ENCODE measurements at regions not wholly inside any gene's neighbourhood (a gene's known extent, or its start where the extent isn't known, plus 50 kb on each side); places are given as distances from the start of the nearest gene placed in this dataset.
A peak's percentile ranks its signal among the peaks of the same experiment; 100 is the strongest.

DNA sequence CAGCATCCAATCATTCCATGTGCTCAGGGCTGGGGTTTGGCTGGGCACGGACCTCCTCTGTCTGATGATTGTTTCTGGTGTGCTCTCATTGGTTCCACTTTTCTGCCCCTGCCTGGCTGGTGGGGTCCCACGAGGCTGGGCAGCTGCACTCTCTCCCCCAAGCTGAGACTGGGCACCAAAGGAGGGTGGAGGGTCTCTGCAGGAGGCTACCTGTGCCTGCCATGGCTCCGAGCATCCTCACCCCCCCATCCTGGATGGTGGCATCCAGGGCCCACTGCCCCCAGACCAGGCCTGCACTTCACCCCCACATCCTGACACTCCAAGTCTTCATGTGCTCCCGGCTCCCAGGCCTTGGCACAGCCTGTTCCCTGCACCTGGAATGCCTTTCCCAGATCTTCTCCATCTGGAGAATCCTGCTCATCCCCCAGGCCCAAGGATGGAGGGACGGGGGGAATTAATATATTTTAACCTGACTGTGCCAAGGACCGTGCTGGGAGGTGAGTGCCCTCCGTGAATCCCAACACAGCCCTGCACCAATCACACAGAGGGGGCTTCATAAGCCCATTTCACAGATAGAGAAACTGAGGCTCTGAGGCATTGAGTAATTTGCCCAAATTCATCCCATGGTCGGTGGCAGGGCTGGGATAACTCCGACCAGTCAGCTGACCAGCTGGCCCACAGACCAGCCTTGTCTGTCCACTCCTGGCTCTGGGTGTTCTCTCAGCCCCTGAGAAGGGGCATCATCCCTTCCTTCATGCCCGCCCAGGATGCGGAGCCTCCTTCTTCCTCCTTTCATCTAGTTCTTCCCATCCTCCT is 403.4 kb downstream of the MATN1 start:
- H3K4me1 Mint-ChIP-seq: no peaks in the 10 kb centered on the region
- H3K4me3 Mint-ChIP-seq: no peak overlapping the region
- ChIA-PET CTCF (no interaction called here), POLR2A (no interaction called here)
- H3K36me3 Mint-ChIP-seq (ENCODE audit: low read depth): no peaks in the 10 kb centered on the region
- DNase-seq: no peak
- no peaks in the 10 kb centered on the region for H3K9me3 Mint-ChIP-seq
- no peaks in the 10 kb centered on the region for H3K27me3 Mint-ChIP-seq
- H3K27ac Mint-ChIP-seq: no peak overlapping the region

DNA sequence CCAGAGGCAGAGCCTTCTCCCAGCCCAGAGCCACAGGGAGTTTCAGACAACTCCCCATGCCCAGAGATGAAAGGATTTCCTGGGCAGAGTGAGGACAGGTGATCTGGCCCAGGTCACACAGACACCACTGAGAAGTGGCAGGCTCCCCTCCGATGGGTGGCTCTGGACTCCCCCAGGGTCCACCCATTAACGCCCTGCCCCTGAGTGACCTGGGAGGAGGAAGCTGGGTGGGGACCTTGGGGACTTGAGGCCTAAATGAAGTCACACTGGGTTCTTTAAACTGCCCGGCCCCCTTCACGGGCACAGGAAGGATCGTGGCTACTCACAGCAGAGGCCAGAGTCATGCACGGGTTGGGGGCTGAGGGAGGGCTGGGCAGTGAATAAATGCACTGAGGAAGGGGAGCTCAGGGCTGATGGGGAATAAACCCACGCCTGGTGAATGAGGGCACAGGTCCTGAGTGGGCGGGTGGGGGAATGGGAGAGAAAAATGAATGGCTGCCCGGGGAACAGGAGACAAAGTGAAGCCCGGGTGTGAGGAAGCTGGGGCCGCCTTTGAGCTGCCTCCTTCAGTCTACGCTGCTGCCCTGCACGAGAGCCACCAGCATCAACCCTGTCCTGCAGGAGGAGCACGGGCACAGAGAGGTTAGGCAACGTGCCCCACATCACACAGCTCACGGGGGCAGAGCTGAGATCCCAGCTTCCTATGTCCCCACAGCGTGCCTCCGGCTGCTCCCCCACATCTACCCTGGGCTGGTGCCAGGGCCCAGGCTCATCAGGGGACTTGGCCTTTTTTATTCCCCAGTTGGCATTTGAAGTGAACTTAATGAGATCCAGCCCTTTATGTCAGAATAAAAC is 404.3 kb downstream of the MATN1 start:
- Mint-ChIP-seq H3K27me3 (peaks cover 4% of the 10 kb centered on the region), H3K36me3 (ENCODE audit: low read depth) (no peaks in the 10 kb centered on the region), H3K4me3 (no peak overlapping the region), H3K4me1 (no peaks in the 10 kb centered on the region), H3K27ac (no peak overlapping the region), H3K9me3 (no peaks in the 10 kb centered on the region)
- ChIA-PET POLR2A (no interaction called here), CTCF (no interaction called here)
- no peak for DNase-seq

DNA sequence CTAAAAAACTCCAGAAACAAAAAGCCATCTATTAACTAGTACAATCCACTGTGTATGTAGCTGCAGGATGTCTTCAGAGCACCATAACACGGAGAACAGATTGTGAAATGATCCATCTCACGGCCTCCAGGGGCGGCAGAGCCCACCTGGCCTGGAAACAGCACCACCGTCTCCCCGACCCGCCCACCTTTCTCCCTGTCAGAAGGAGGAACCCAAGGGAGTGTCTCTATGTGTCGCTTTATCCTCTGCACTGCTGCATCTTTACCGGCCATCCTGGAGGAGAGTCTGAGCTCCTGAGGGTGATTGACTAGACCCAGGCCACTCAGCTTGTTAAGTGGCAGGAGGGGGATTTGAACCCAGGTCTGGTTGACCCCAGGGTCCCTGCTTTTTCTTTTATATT is 405.0 kb downstream of the MATN1 start:
- peaks cover 4% of the 10 kb centered on the region for H3K27me3 Mint-ChIP-seq

DNA sequence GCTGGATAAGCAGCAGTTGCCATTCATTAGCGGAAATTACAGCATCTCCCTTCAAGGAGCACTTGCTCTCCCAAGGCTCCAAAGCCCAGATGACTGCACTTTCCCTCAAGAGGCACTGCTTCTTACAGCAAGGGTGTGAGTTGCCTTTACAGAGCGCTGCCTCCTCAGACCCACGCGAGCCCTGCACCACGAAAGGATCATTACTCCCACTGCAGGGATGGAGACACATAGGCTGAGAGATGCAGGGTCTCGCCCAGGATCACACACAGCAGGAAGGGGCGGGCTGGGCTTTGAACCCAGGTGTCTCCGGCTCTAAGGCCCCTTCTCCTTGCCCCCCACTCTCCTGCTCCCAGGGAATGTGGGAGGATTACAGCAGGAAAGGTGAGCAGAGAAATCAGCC is 405.5 kb downstream of the MATN1 start:
- Mint-ChIP-seq H3K4me1 (no peaks in the 10 kb centered on the region), H3K36me3 (ENCODE audit: low read depth) (no peaks in the 10 kb centered on the region)

More for the DNA sequence above, 405.0 kb downstream of the MATN1 start:
- CTCF ChIA-PET: no interaction called here
- Mint-ChIP-seq H3K4me1 (no peaks in the 10 kb centered on the region), H3K9me3 (no peaks in the 10 kb centered on the region), H3K4me3 (no peak overlapping the region), H3K27ac (no peak overlapping the region), H3K36me3 (ENCODE audit: low read depth) (no peaks in the 10 kb centered on the region)
- DNase-seq: no peak
- POLR2A ChIA-PET: no interaction called here

DNA sequence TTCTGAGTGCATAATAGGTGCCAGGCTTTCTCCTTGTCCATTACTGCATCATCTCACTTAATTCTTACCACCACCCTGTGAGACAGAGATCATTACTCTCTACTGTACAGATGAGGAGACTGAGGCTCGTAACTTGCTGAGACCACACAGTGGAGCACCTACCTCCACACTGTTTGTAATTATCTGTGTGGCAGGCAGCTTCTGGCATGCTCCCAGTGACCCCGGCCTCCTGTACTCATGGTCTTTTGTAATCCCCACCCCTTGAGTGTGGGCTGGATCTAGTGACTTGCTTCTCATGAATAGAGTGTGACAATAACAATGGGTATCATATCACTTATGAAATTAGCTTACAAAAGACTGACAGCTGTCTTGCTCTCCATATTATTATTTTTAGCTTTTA is 407.3 kb downstream of the MATN1 start:
- no peaks in the 10 kb centered on the region for H3K9me3 Mint-ChIP-seq
- POLR2A ChIA-PET: no interaction called here
- H3K27ac Mint-ChIP-seq: no peak overlapping the region

More for the DNA sequence above, 405.5 kb downstream of the MATN1 start:
- ChIA-PET CTCF (no interaction called here), POLR2A (no interaction called here)
- Mint-ChIP-seq H3K27ac (no peak overlapping the region), H3K27me3 (peaks cover 4% of the 10 kb centered on the region), H3K4me3 (no peak overlapping the region), H3K9me3 (no peaks in the 10 kb centered on the region)
- no peak for DNase-seq

DNA sequence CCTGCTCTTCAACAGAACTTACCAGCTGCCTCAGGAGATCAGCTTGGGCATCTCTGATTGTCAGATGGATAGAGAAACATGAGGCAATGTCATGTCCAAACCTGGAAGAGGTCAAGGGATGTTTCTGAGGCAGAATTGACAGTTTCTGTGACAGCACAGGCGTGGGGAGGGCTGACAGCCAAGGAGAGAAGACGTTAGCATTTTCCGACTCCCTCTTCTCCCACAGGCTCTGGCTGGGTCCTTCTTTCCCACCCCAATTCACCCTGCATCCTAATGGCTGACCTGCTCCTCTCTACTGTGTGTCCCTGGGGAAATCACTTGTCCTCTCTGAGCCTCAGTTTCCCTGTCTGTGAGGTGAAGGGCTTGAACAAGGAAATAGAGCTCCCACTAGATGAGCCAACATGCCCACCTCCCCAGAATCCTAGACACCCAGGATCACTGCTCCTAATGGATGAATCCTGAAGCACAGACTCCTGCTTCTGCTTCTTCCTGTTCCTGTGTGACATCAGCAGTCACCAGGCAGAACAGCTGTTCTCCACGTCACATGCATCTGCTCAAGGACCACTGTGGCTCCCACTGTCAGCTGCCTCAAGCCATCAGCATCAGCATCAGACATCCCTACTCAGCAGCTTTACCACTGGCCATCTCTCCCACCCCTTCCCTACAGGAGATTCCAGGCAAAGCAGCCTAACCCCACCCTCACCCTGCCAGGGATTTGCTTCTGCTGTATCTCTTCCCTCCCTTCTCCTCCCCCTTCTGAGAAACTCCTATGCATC is 408.0 kb downstream of the MATN1 start:
- no peak overlapping the region for H3K27ac Mint-ChIP-seq

More for the DNA sequence above, 407.3 kb downstream of the MATN1 start:
- Mint-ChIP-seq H3K36me3 (ENCODE audit: low read depth) (no peaks in the 10 kb centered on the region), H3K4me3 (no peak overlapping the region), H3K27me3 (peaks cover 4% of the 10 kb centered on the region), H3K4me1 (no peaks in the 10 kb centered on the region)
- DNase-seq: peak; percentile 4
- CTCF ChIA-PET: no interaction called here

DNA sequence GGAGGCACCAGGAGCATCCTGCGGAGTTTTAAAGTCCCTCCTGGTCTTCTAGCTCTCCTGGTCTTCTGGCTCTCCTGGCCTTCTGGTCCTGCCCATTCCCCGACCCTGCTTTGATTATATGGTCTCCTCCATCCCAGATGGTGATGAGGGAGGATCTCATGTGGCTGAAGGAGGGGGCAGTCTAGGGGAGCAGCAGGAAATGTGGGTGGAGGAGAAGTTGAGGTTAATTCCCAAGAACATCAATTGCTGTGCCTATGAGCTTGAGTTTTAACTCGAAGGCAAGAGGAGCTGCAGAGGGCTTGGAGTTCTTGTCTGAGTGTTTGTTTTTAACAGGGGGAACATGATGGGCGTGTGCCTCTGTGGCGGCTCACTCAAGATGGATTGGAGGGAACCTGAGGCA is 408.8 kb downstream of the MATN1 start:
- ChIA-PET CTCF (no interaction called here), POLR2A (no interaction called here)
- Mint-ChIP-seq H3K36me3 (ENCODE audit: low read depth) (no peaks in the 10 kb centered on the region), H3K9me3 (no peaks in the 10 kb centered on the region), H3K27me3 (peaks cover 6% of the 10 kb centered on the region), H3K27ac (no peak overlapping the region), H3K4me1 (no peaks in the 10 kb centered on the region), H3K4me3 (no peak overlapping the region)
- peak; percentile 5 for DNase-seq

More for the DNA sequence above, 408.0 kb downstream of the MATN1 start:
- Mint-ChIP-seq H3K4me1 (no peaks in the 10 kb centered on the region), H3K9me3 (no peaks in the 10 kb centered on the region), H3K27me3 (peaks cover 6% of the 10 kb centered on the region), H3K36me3 (ENCODE audit: low read depth) (no peaks in the 10 kb centered on the region), H3K4me3 (no peak overlapping the region)
- peak; percentile 16 for DNase-seq
- POLR2A ChIA-PET: no interaction called here
- CTCF ChIA-PET: no interaction called here

DNA sequence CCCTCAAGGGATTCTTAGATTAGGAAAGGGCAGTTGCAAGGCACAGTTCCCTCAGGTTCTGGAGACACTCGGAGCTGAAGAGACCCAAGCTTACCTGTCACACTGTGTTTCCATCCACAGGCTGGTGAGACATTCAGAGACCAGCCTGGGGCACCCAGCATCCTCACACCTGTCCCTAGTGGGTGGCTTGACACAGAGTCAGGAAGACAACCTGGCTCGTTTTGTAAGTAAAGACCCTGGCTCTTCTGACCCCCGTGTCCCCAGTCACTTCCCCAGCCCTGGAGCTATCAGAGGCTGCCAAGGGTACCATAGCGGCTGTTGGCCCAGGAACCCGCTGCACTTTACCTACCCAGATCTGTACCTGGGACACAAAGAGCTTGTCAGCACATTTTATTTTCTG is 409.8 kb downstream of the MATN1 start:
- H3K27ac Mint-ChIP-seq: no peak overlapping the region
- no peaks in the 10 kb centered on the region for H3K36me3 Mint-ChIP-seq (ENCODE audit: low read depth)
- ChIA-PET CTCF (no interaction called here), POLR2A (no interaction called here)
- no peaks in the 10 kb centered on the region for H3K4me1 Mint-ChIP-seq
- DNase-seq: peak; percentile 3
- H3K9me3 Mint-ChIP-seq: no peaks in the 10 kb centered on the region
- H3K27me3 Mint-ChIP-seq: peaks cover 10% of the 10 kb centered on the region
- no peak overlapping the region for H3K4me3 Mint-ChIP-seq

DNA sequence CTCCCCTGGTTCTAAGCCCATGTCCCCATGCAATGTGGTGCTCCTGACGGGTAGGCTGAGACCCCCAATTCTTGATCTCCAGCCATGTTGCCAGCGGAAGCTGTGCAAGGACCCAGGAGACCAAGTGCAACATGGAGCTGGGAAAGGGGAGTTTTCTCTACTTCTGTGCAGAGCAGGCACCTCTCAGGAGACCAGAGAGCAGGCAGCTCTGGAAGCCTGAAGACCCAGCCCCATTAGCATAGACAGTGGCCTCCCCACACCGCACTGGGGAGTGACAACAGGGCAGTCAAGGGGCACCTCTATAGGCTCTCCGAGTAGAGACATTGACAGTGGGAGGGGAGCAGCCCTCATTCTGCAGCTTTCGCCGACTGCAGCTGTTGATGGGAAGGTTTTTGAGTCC is 410.2 kb downstream of the MATN1 start:
- H3K36me3 Mint-ChIP-seq (ENCODE audit: low read depth): no peaks in the 10 kb centered on the region
- ChIA-PET POLR2A (no interaction called here), CTCF (no interaction called here)
- DNase-seq: peak; percentile 10
- no peak overlapping the region for H3K4me3 Mint-ChIP-seq
- no peaks in the 10 kb centered on the region for H3K9me3 Mint-ChIP-seq
- H3K4me1 Mint-ChIP-seq: no peaks in the 10 kb centered on the region
- no peak overlapping the region for H3K27ac Mint-ChIP-seq
- peaks cover 12% of the 10 kb centered on the region for H3K27me3 Mint-ChIP-seq

DNA sequence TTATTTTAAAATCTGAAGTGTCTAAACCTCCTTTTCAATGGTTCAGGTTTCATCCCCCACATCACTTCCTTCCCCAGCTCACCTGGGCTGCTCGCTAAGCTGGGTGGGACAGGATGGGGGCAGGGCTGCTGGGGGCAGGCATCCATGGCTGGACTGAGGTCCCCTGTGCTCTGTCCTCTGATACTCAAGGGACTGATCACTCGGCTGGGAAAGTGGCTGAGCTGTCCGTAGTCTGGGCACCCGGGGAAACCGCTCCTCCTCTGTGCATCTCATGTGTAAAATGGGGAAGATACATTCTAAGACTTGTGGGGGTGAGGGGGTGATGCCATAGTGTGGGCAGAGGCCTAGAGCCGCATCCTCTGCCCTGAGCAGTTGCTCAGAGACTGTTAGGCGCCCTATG is 411.2 kb downstream of the MATN1 start:
- Mint-ChIP-seq H3K4me3 (no peak overlapping the region), H3K9me3 (no peaks in the 10 kb centered on the region), H3K36me3 (ENCODE audit: low read depth) (no peaks in the 10 kb centered on the region), H3K27me3 (peaks cover 12% of the 10 kb centered on the region), H3K27ac (no peak overlapping the region), H3K4me1 (no peaks in the 10 kb centered on the region)
- ChIA-PET POLR2A (no interaction called here), CTCF (no interaction called here)
- DNase-seq: peak; percentile 6

DNA sequence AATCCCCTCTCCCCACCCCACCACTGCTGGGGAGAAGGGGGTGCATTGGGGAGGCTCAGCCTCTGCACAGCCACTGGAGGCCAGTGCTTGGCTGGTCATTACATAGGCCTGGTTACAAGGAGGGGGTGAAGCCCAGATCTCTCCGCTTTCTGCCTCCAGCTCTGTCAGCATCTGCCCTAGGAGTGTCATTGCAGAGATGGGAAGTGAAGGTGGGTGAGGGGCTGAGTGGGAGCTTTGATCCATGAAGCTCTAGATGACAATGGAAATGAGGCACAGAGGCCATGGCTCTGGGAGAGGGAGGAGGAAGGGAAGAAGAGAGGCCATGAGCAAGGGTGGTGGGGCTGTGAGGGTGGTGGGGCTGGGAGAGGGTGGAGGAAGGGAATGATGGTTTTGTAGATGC is 411.6 kb downstream of the MATN1 start:
- Mint-ChIP-seq H3K9me3 (no peaks in the 10 kb centered on the region), H3K4me1 (no peaks in the 10 kb centered on the region), H3K27me3 (peaks cover 12% of the 10 kb centered on the region), H3K27ac (no peak overlapping the region), H3K4me3 (no peak overlapping the region), H3K36me3 (ENCODE audit: low read depth) (no peaks in the 10 kb centered on the region)
- POLR2A ChIA-PET: no interaction called here
- CTCF ChIA-PET: no interaction called here
- DNase-seq: peak; percentile 4

DNA sequence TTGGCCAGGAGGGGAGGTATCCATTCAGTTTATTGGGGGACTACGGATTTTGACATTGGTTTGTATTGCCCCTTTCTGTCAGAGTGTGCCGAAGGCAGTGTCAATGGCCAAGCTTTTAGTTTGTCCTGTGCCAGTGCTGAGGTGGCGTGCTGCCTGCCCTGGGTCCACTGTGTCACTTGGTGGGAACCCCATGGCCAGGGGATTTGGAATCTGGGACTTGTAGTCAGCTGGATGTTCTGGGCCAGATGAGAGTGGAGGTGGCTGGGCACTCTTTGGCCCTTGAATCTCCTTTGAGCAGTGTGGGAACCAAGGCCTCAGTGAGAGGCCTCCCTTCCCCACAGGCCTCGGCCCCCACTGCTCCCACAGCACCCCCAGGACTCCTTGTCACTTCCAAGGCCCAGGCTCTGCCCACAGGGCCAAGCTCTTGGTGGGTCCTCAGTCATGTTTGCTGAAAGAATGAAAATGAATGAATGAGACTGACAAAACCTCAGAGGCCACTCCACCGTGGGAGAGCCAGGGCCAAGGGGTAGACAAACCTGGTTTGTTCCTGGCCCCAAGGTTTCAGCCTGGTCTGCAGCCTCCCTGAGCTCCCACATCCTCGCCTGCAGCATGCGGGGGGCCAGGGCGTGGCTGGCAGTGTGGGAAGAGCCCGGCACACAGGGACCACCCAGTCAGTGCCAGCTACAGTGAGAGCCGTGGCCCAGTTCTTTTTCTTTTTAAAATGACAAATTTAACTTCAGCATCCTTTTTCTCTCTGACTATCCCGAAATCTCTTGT is 412.2 kb downstream of the MATN1 start:
- H3K9me3 Mint-ChIP-seq: no peaks in the 10 kb centered on the region
- H3K4me1 Mint-ChIP-seq: no peaks in the 10 kb centered on the region
- no peak overlapping the region for H3K4me3 Mint-ChIP-seq
- no peaks in the 10 kb centered on the region for H3K36me3 Mint-ChIP-seq (ENCODE audit: low read depth)
- H3K27me3 Mint-ChIP-seq: peaks cover 12% of the 10 kb centered on the region
- no peak overlapping the region for H3K27ac Mint-ChIP-seq
- ChIA-PET POLR2A (no interaction called here), CTCF (no interaction called here)
- peak; percentile 1 for DNase-seq

DNA sequence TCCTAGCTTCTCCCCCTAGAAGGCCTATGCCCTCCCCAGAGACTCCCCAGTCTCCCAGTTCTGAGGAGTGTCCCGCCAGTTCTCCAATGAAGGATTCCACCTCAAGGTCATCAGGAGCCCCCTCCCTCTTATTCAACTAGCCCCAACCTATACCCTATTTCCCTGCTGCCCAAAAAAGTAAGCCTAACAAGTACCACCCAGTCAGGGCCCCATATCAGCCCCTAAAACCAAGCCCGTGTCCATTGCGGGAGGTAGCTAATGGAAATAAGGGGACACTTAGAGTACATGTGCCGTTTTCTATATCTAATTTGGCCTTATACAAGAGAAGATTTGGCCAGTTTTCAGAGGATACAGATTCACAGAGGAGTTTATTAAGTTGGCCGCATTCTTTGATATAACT is 416.2 kb downstream of the MATN1 start:
- POLR2A ChIA-PET: no interaction called here
- Mint-ChIP-seq H3K4me3 (no peak overlapping the region), H3K4me1 (no peaks in the 10 kb centered on the region), H3K9me3 (no peaks in the 10 kb centered on the region), H3K27me3 (peaks cover 9% of the 10 kb centered on the region), H3K27ac (no peak overlapping the region), H3K36me3 (ENCODE audit: low read depth) (no peaks in the 10 kb centered on the region)
- CTCF ChIA-PET: no interaction called here
- DNase-seq: peak; percentile 1
